GM19351 (cell line): ENCODE measurements at regions not wholly inside any gene's neighbourhood (a gene's known extent, or its start where the extent isn't known, plus 50 kb on each side); places are given as distances from the start of the nearest gene placed in this dataset.

ENCODE experiments used
- ATAC-seq: cut with Tn5 transposase; IDR thresholded peaks from one replicate; pipeline ENCODE4 v1.9.1; 2021; ENCODE audit warnings: mild to moderate bottlenecking, moderate library complexity; ENCODE audit not compliant: unreplicated experiment

GRCh38 chr6:98272060-98272459 lies 562.3 kb upstream of the POU3F2 start:
- ATAC-seq: no peak

- no peak for ATAC-seq
Measured at GRCh38 chr6:98274691-98275090, 559.7 kb upstream of the POU3F2 start.

- ATAC-seq: no peak
Measured at GRCh38 chr6:98280492-98280891, 553.9 kb upstream of the POU3F2 start.

GRCh38 chr6:98286620-98287019 lies 547.8 kb upstream of the POU3F2 start:
- ATAC-seq: no peak

GRCh38 chr6:98287876-98288275 lies 546.5 kb upstream of the POU3F2 start:
- ATAC-seq: no peak

GRCh38 chr6:98292810-98293209 lies 541.6 kb upstream of the POU3F2 start:
- ATAC-seq: no peak

GRCh38 chr6:98295515-98296175 lies 538.7 kb upstream of the POU3F2 start:
- ATAC-seq: no peak

- no peak for ATAC-seq
Measured at GRCh38 chr6:98308564-98308963, 525.8 kb upstream of the POU3F2 start.

- no peak for ATAC-seq
Measured at GRCh38 chr6:98310443-98310842, 523.9 kb upstream of the POU3F2 start.

- peak; percentile 93 for ATAC-seq
Measured at GRCh38 chr6:98323605-98324004, 510.8 kb upstream of the POU3F2 start.

- no peak for ATAC-seq
Measured at GRCh38 chr6:98324446-98324845, 509.9 kb upstream of the POU3F2 start.

GRCh38 chr6:98325366-98325765 lies 509.0 kb upstream of the POU3F2 start:
- no peak for ATAC-seq

- no peak for ATAC-seq
Measured at GRCh38 chr6:98333273-98333672, 501.1 kb upstream of the POU3F2 start.

- no peak for ATAC-seq
Measured at GRCh38 chr6:98335594-98335993, 498.8 kb upstream of the POU3F2 start.

- no peak for ATAC-seq
Measured at GRCh38 chr6:98339506-98339905, 494.9 kb upstream of the POU3F2 start.

GRCh38 chr6:98343004-98343403 lies 491.4 kb upstream of the POU3F2 start:
- ATAC-seq: no peak

GRCh38 chr6:98343797-98344196 lies 490.6 kb upstream of the POU3F2 start:
- no peak for ATAC-seq

- ATAC-seq: no peak
Measured at GRCh38 chr6:98352348-98352747, 482.0 kb upstream of the POU3F2 start.

GRCh38 chr6:98358173-98358572 lies 476.2 kb upstream of the POU3F2 start:
- no peak for ATAC-seq

- ATAC-seq: no peak
Measured at GRCh38 chr6:98366371-98366770, 468.0 kb upstream of the POU3F2 start.

- no peak for ATAC-seq
Measured at GRCh38 chr6:98380589-98380988, 453.8 kb upstream of the POU3F2 start.

GRCh38 chr6:98382246-98382645 lies 452.1 kb upstream of the POU3F2 start:
- ATAC-seq: no peak

- ATAC-seq: no peak
Measured at GRCh38 chr6:98384334-98384733, 450.0 kb upstream of the POU3F2 start.
